ENCODE measurements at regions not wholly inside any gene's neighbourhood (a gene's known extent, or its start where the extent isn't known, plus 50 kb on each side); places are given as distances from the start of the nearest gene placed in this dataset.

DNA sequence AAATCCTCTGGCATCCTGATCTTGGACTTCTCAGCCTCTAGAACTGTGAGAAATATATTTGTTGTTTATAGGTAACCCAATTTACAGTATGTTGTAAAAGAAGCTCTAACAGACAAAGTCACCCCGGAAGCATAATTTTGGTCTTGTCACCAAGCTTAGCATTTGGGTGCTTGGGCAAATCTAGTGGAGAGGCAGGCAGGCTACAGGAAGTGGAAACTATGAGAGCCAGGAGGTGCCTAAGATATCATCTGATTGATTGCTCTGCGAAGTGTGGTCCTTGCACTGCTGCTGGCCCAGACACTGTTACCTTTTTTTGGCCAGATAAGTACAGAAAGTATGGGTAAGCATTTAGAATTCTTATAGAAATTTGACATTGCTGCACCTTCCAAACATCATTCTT is 102.9 kb downstream of the CDC42EP3 start:
- no peaks in the 10 kb centered on the region for H3K27me3 ChIP-seq (ENCODE audit: insufficient read depth, low read depth, severe bottlenecking)
- TF ChIP-seq, protein P1, sequence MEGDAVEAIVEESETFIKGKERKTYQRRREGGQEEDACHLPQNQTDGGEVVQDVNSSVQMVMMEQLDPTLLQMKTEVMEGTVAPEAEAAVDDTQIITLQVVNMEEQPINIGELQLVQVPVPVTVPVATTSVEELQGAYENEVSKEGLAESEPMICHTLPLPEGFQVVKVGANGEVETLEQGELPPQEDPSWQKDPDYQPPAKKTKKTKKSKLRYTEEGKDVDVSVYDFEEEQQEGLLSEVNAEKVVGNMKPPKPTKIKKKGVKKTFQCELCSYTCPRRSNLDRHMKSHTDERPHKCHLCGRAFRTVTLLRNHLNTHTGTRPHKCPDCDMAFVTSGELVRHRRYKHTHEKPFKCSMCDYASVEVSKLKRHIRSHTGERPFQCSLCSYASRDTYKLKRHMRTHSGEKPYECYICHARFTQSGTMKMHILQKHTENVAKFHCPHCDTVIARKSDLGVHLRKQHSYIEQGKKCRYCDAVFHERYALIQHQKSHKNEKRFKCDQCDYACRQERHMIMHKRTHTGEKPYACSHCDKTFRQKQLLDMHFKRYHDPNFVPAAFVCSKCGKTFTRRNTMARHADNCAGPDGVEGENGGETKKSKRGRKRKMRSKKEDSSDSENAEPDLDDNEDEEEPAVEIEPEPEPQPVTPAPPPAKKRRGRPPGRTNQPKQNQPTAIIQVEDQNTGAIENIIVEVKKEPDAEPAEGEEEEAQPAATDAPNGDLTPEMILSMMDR (IDR thresholded peaks at IDR 0.05; ENCODE audit: low read depth, low read length), result no peak
- no peaks in the 10 kb centered on the region for H3K9me3 ChIP-seq (ENCODE audit: severe bottlenecking)
- DNase-seq, result no peak
- H3K4me3 ChIP-seq (ENCODE audit: low read depth, low read length), result no peak overlapping the region
- no peak overlapping the region for H3K27ac ChIP-seq
- H3K36me3 ChIP-seq, result no peaks in the 10 kb centered on the region

DNA sequence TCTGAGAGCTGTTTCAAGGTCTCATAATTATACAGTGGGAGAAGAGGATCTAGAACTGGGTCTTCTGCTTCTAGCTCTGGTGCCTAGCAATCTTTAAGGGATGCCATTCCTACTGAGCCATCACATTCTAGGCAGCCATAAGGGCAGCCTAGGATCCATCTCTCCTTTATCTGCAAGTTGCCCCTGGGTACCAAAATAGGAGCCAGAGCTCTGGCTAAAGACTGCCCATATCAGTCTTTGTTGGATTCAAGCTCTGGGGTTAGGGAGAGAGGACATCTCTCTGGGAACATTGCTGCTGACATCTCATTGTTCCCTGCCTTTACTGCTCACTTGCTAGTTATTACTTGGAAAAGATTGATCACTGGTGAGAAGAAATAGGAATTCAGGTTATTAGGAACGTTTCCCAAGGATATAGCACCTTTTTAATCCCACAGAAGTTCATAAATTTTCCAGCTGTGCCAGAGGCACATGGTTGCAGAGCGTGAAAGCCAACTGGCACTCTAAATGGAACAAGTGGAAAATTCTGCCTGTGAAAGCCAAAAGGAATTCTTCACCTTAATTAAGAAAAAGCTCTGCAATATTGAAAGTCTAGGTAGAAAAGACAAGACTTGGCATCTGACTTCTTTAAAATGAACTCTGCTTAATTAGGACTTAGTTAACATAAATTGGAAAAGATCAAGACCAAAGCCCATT is 102.2 kb downstream of the CDC42EP3 start:
- Histone ChIP-seq H3K36me3 (no peaks in the 10 kb centered on the region), H3K4me3 (ENCODE audit: low read depth, low read length) (no peak overlapping the region), H3K9me3 (ENCODE audit: severe bottlenecking) (no peaks in the 10 kb centered on the region), H3K27ac (no peak overlapping the region), H3K27me3 (ENCODE audit: insufficient read depth, low read depth, severe bottlenecking) (no peaks in the 10 kb centered on the region)
- TF ChIP-seq, protein P1 (IDR thresholded peaks at IDR 0.05; ENCODE audit: low read depth, low read length), result no peak
- no peak for DNase-seq

DNA sequence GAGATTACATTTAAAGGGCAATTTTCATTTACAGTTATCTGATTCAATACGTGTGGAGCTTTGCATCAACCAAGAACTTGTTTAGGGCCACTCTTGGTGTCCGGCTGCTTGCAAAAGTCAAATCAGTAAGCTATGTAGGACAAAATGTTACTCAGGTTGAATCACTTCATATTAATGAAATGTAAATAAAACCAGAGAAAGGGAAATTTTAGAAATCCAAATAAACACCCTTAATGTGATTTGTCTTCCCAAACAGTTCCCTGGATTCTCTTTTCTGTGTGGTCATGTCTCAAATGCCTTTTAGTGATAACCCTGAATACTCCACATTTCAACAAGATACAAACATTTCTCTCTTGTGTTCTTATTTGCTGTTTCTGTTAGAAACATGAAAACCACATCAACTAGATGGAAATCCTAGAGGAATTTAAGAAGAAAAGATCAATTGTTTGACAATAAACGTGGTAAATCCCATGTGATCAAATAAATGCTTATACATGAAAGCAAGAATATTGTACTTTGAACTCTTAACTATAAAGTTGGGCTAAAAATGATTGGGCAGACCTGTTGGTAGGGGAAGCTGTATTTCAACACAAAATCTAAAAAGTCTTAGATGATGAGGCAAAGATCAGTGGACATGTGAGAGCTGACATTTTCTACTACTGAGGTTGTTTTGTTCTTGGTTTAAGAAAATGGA is 101.3 kb downstream of the CDC42EP3 start:
- H3K36me3 ChIP-seq, result no peaks in the 10 kb centered on the region
- H3K27ac ChIP-seq, result no peak overlapping the region
- no peak for DNase-seq
- TF ChIP-seq, protein P1 (IDR thresholded peaks at IDR 0.05; ENCODE audit: low read depth, low read length), result no peak
- no peaks in the 10 kb centered on the region for H3K27me3 ChIP-seq (ENCODE audit: insufficient read depth, low read depth, severe bottlenecking)
- H3K9me3 ChIP-seq (ENCODE audit: severe bottlenecking), result no peaks in the 10 kb centered on the region
- no peak overlapping the region for H3K4me3 ChIP-seq (ENCODE audit: low read depth, low read length)

DNA sequence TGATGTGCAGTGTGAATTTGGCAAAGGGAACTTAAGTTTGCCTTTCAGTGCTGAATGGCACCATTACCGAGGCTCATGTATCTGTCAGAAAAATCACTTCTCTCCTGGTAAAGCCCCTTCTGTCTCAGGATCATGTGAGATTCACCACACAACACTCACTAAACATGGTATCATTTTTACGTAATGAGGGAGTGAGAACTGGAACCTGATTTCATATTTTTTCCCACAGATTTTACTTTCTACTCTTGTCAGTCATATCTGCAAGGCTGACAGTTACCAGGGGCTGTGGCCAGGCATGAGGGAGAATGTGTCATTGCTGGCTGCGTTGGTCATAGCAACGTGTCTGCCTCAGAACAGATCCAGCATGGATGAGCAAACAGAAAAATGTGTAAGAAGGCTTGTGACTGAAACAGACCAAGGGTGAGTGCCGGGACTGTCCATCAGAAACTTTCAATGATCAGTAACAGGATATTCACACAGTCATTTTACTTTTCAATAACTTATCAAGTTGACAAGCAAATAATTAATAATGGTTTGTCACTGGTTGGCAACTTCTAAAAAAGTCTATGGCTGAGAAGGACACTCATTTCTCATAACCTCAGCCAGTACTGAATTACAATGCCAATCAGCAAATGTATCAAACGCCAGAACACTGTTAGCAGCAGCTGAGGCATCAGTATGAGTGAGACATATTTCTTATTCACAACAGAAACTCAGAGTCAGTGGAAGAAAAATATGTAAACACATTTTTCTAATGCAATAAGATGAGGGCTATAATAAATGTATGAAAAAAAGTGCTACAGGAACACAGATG is 100.5 kb downstream of the CDC42EP3 start:
- Histone ChIP-seq H3K27me3 (ENCODE audit: insufficient read depth, low read depth, severe bottlenecking) (no peaks in the 10 kb centered on the region), H3K27ac (no peak overlapping the region), H3K9me3 (ENCODE audit: severe bottlenecking) (no peaks in the 10 kb centered on the region), H3K4me3 (ENCODE audit: low read depth, low read length) (no peak overlapping the region), H3K36me3 (no peaks in the 10 kb centered on the region)
- TF ChIP-seq, protein P1 (IDR thresholded peaks at IDR 0.05; ENCODE audit: low read depth, low read length), result no peak
- DNase-seq, result no peak

DNA sequence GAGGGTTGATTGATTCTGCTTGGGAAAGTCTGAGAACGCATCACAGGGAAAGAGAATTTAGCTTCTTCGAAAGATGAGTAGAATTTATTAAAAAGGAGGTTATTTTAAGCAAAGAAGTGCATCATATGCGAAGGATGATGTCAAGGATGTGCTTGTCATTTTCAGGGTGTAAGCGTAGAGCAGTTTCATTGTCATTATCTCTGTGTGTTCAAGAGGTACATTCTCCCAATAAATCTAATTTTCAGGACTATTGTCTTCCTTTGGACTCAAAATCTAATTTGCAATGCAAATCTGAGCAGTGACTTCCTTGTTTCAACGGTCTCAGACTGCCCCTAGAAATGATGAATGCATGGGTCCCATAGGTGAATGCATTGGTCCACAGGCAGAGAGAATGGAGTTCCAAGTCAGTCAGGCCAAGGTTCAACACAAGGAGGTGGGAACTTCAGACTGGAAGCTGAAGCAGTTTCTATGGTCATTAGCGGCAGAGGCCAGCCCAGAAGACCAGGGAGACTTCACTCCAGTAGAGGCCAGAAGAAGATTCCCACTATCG is 99.8 kb downstream of the CDC42EP3 start:
- no peak overlapping the region for H3K4me3 ChIP-seq (ENCODE audit: low read depth, low read length)
- no peaks in the 10 kb centered on the region for H3K27me3 ChIP-seq (ENCODE audit: insufficient read depth, low read depth, severe bottlenecking)
- TF ChIP-seq, protein P1 (IDR thresholded peaks at IDR 0.05; ENCODE audit: low read depth, low read length), result no peak
- H3K36me3 ChIP-seq, result no peaks in the 10 kb centered on the region
- no peaks in the 10 kb centered on the region for H3K9me3 ChIP-seq (ENCODE audit: severe bottlenecking)
- no peak for DNase-seq
- no peak overlapping the region for H3K27ac ChIP-seq
